ENCODE measurements at regions not wholly inside any gene's neighbourhood (a gene's known extent, or its start where the extent isn't known, plus 50 kb on each side); places are given as distances from the start of the nearest gene placed in this dataset.
"Not testable (repeated sequence)": the region's sequence is repeated elsewhere in the genome, so short reads cannot be mapped to it uniquely, and the experiment has no call there.

- H3K36me3 ChIP-seq (ENCODE audit: control insufficient read depth in 1 of 2, insufficient read depth in 2 of 2, low read length in 2 of 2); H3K9me2 ChIP-seq (ENCODE audit: insufficient read depth); H3K4me1 ChIP-seq (ENCODE audit: control insufficient read depth in 1 of 2, insufficient read depth in 2 of 2, low read length in 2 of 2); H3K9me3 ChIP-seq (ENCODE audit: control insufficient read depth in 1 of 2, insufficient read depth in 1 of 2, low read depth in 1 of 2, low read length in 2 of 2); H2AFZ ChIP-seq (ENCODE audit: low read depth, low read length, poor library complexity, severe bottlenecking); H3K4me2 ChIP-seq (ENCODE audit: low read length); H3K4me3 ChIP-seq (replicated peaks in 1 of 2; ENCODE audit: low read depth in 1 of 2, low read length in 2 of 2); H3K9ac ChIP-seq (ENCODE audit: low read length); intact Hi-C loops (cut with micrococcal nuclease); RAD21 ChIA-PET (ENCODE audit: low non-redundant PET in 1 of 2, low total read pairs in 2 of 2, uncharacterized antibody in 2 of 2, unreplicated experiment in 2 of 2); H3K27ac ChIP-seq (ENCODE audit: low read depth, low read length); DNase-seq (ENCODE audit: low read depth, low spot score); BruUV-seq (replicated peaks); H3K27me3 ChIP-seq (ENCODE audit: insufficient read depth, low read length); H3K79me2 ChIP-seq (ENCODE audit: insufficient read depth, low read length); H4K20me1 ChIP-seq (ENCODE audit: insufficient read depth); CTCF ChIA-PET; ATAC-seq; POLR2A ChIA-PET: not testable (repeated sequence)
These were observed 63.3 kb upstream of the CEP78 start for GRCh38 chr9:78172610-78173009.

GRCh38 chr9:78171651-78172050 is 64.2 kb upstream of the CEP78 start:
- TF ChIP-seq CEBPB (IDR thresholded peaks at IDR 0.05; ENCODE audit: low read depth) (no peak), REST (IDR thresholded peaks at IDR 0.05; ENCODE audit: low read depth) (no peak), FOSL1 (IDR thresholded peaks at IDR 0.05; ENCODE audit: low read depth) (no peak), MAX (IDR thresholded peaks at IDR 0.05) (no peak), SIN3A (IDR thresholded peaks at IDR 0.05; ENCODE audit: low read depth) (no peak), EGR1 (IDR thresholded peaks at IDR 0.05; ENCODE audit: low read depth) (no peak), POLR2A (IDR thresholded peaks at IDR 0.05; ENCODE audit: borderline replicate concordance, extremely low read depth, insufficient read depth, insufficient read length) (no peak), POLR2AphosphoS5 (IDR thresholded peaks at IDR 0.05; ENCODE audit: low read depth, low read length) (no peak), YY1 (IDR thresholded peaks at IDR 0.05; ENCODE audit: extremely low read depth, insufficient replicate concordance, low read depth, low read length) (no peak), EZH2phosphoT487 (IDR thresholded peaks at IDR 0.05; ENCODE audit: borderline replicate concordance) (no peak), CTCF (IDR thresholded peaks at IDR 0.05 in 2 of 3, conservative IDR thresholded peaks at IDR 0.05 in 1 of 3; ENCODE audit: borderline replicate concordance in 1 of 3, insufficient read depth in 1 of 3, low read depth in 2 of 3, low read length in 2 of 3) (no peak), EZH2 (IDR thresholded peaks at IDR 0.05) (no peak), ATF3 (IDR thresholded peaks at IDR 0.05) (no peak), SP1 (IDR thresholded peaks at IDR 0.05; ENCODE audit: low read depth) (no peak), ZFX (IDR thresholded peaks at IDR 0.05) (no peak), JUND (IDR thresholded peaks at IDR 0.05) (no peak), TCF7L2 (IDR thresholded peaks at IDR 0.05; ENCODE audit: borderline replicate concordance, extremely low read depth, insufficient read depth, insufficient read length) (no peak), RAD21 (IDR thresholded peaks at IDR 0.05; ENCODE audit: low read depth) (no peak), CBX3 (IDR thresholded peaks at IDR 0.05; ENCODE audit: low read depth) (no peak)
- Histone ChIP-seq H3K79me2 (ENCODE audit: insufficient read depth, low read length) (no peaks in the 10 kb centered on the region), H3K9me2 (ENCODE audit: insufficient read depth) (no peaks in the 10 kb centered on the region), H2AFZ (ENCODE audit: low read depth, low read length, poor library complexity, severe bottlenecking) (no peak overlapping the region), H3K27me3 (ENCODE audit: insufficient read depth, low read length) (no peaks in the 10 kb centered on the region), H3K36me3 (ENCODE audit: control insufficient read depth in 1 of 2, insufficient read depth in 2 of 2, low read length in 2 of 2) (no peaks in the 10 kb centered on the region), H3K27ac (ENCODE audit: low read depth, low read length) (no peak overlapping the region), H3K4me3 (replicated peaks in 1 of 2; ENCODE audit: low read depth in 1 of 2, low read length in 2 of 2) (no peak overlapping the region), H3K9ac (ENCODE audit: low read length) (no peak overlapping the region), H3K4me1 (ENCODE audit: control insufficient read depth in 1 of 2, insufficient read depth in 2 of 2, low read length in 2 of 2) (no peaks in the 10 kb centered on the region), H3K9me3 (ENCODE audit: control insufficient read depth in 1 of 2, insufficient read depth in 1 of 2, low read depth in 1 of 2, low read length in 2 of 2) (no peaks in the 10 kb centered on the region), H4K20me1 (ENCODE audit: insufficient read depth) (no peaks in the 10 kb centered on the region), H3K4me2 (ENCODE audit: low read length) (no peak overlapping the region)
- POLR2A ChIA-PET: no interaction called here
- intact Hi-C loops (cut with micrococcal nuclease): no loop called here
- RAD21 ChIA-PET (ENCODE audit: low non-redundant PET in 1 of 2, low total read pairs in 2 of 2, uncharacterized antibody in 2 of 2, unreplicated experiment in 2 of 2): no interaction called here
- no TSS peak for BruUV-seq (replicated peaks)
- ATAC-seq: no peak
- DNase-seq (ENCODE audit: low read depth, low spot score): no peak
- CTCF ChIA-PET: no interaction called here

All from HCT116 (cell line).